Right ventricle myocardium superior (tissue), 1 donor: ENCODE measurements at regions not wholly inside any gene's neighbourhood (a gene's known extent, or its start where the extent isn't known, plus 50 kb on each side); places are given as distances from the start of the nearest gene placed in this dataset.

Source experiments
- ATAC-seq: fragments of 200-7000 bp; cut with Tn5 transposase; one replicate; pipeline ENCODE4 v1.9.1; 2020; ENCODE audit warnings: mild to moderate bottlenecking; ENCODE audit not compliant: poor library complexity
- DNase-seq: peaks from one replicate; pipeline ENCODE4 v3.0.0-alpha.2; 2020
- intact Hi-C: fragments of 100-400 bp; cut with DNase I; formaldehyde crosslinking; loops from one replicate; pipeline ENCODE4 v1.11.2; 2022
- donor health status: DM: no; HTN: yes; CAD: no; lungs with severe emphysema.

- no peak for DNase-seq
- intact Hi-C loops: no loop called here
- ATAC-seq: no peak
These were observed 116.1 kb upstream of the ARHGAP24 start for GRCh38 chr4:85358831-85359230.

- ATAC-seq (no peak), DNase-seq (no peak)
- intact Hi-C loops: no loop called here
These were observed 112.4 kb upstream of the ARHGAP24 start for GRCh38 chr4:85362550-85362949.

- ATAC-seq (no peak), DNase-seq (no peak)
- intact Hi-C loops: no loop called here
These were observed 107.1 kb upstream of the ARHGAP24 start for GRCh38 chr4:85367815-85368214.

- ATAC-seq: no peak
- intact Hi-C loops: no loop called here
These were observed 106.7 kb upstream of the ARHGAP24 start for GRCh38 chr4:85368240-85368639.

GRCh38 chr4:85368932-85369331 is 106.0 kb upstream of the ARHGAP24 start:
- intact Hi-C loops: no loop called here
- DNase-seq: no peak
- ATAC-seq: peak; percentile 25

More at GRCh38 chr4:85368240-85368639, 106.7 kb upstream of the ARHGAP24 start:
- DNase-seq: no peak

- DNase-seq (no peak), ATAC-seq (no peak)
- intact Hi-C loops: loop anchor here (5.0 to 10.0 kb wide), 2 partner anchors 223 to 375 kb away; no protein-coding TSS in a partner anchor
These were observed 105.1 kb upstream of the ARHGAP24 start for GRCh38 chr4:85369703-85370380.

- intact Hi-C loops: loop anchor here (5.0 to 10.0 kb wide), 2 partner anchors 223 to 374 kb away; no protein-coding TSS in a partner anchor
- ATAC-seq (peak; percentile 73), DNase-seq (no peak)
These were observed 104.4 kb upstream of the ARHGAP24 start for GRCh38 chr4:85370400-85371032.

GRCh38 chr4:85372966-85373365 is 102.0 kb upstream of the ARHGAP24 start:
- intact Hi-C loops: loop anchor here (5.0 to 10.0 kb wide), 2 partner anchors 226 to 372 kb away; no protein-coding TSS in a partner anchor
- ATAC-seq (no peak), DNase-seq (no peak)

GRCh38 chr4:85376285-85376684 is 98.7 kb upstream of the ARHGAP24 start:
- intact Hi-C loops: loop anchor here (10.0 kb wide), 1 partner anchor 369 kb away; no protein-coding TSS in a partner anchor
- ATAC-seq (no peak), DNase-seq (no peak)

GRCh38 chr4:85381968-85382367 is 93.0 kb upstream of the ARHGAP24 start:
- DNase-seq (no peak), ATAC-seq (no peak)
- intact Hi-C loops: no loop called here

GRCh38 chr4:85391071-85391470 is 83.9 kb upstream of the ARHGAP24 start:
- DNase-seq: no peak
- no peak for ATAC-seq
- intact Hi-C loops: no loop called here

GRCh38 chr4:85391589-85392410 is 83.2 kb upstream of the ARHGAP24 start:
- intact Hi-C loops: no loop called here
- DNase-seq: no peak
- no peak for ATAC-seq

- ATAC-seq (no peak), DNase-seq (no peak)
- intact Hi-C loops: no loop called here
These were observed 81.7 kb upstream of the ARHGAP24 start for GRCh38 chr4:85393201-85393600.

GRCh38 chr4:85398276-85398675 is 76.7 kb upstream of the ARHGAP24 start:
- ATAC-seq: peak; percentile 90
- peak; percentile 27 for DNase-seq
- intact Hi-C loops: no loop called here

- intact Hi-C loops: no loop called here
- no peak for ATAC-seq
- DNase-seq: no peak
These were observed 75.7 kb upstream of the ARHGAP24 start for GRCh38 chr4:85399270-85399669.

GRCh38 chr4:85402371-85402770 is 72.6 kb upstream of the ARHGAP24 start:
- ATAC-seq: no peak
- intact Hi-C loops: no loop called here
- DNase-seq: no peak

GRCh38 chr4:85406185-85406584 is 68.8 kb upstream of the ARHGAP24 start:
- DNase-seq (no peak), ATAC-seq (no peak)
- intact Hi-C loops: no loop called here

GRCh38 chr4:85407546-85407945 is 67.4 kb upstream of the ARHGAP24 start:
- DNase-seq (no peak), ATAC-seq (no peak)
- intact Hi-C loops: no loop called here

GRCh38 chr4:85408301-85408700 is 66.6 kb upstream of the ARHGAP24 start:
- ATAC-seq (no peak), DNase-seq (no peak)
- intact Hi-C loops: no loop called here
